Stimulated activated naive B cell treated with anti-CD40 and anti-IgM and Interleukin-4, amounts not matched to agents 10 μg/mL and 1 μg/mL and 100 μg/mL, for 72 hours (primary cell): ENCODE measurements at regions not wholly inside any gene's neighbourhood (a gene's known extent, or its start where the extent isn't known, plus 50 kb on each side); places are given as distances from the start of the nearest gene placed in this dataset.
A peak's percentile ranks its signal among the peaks of the same experiment; 100 is the strongest.

Experiments used
- ATAC-seq, 2 donors: fragments of 150-1000 bp; cut with Tn5 transposase; replicated peaks; 2 replicates each; pipeline ENCODE4 v1.10.0; 2021; ENCODE audit warnings: moderate library complexity in 1 of 2
- DNase-seq: peaks from one replicate; pipeline ENCODE4 v3.0.0; 2021
- H3K27ac Mint-ChIP-seq: one replicate; pipeline ENCODE4 v1.8.0; 2022; ENCODE audit warnings: mild to moderate bottlenecking, mixed read lengths
- H3K27me3 Mint-ChIP-seq, 2 donors: one replicate each; pipeline ENCODE4 v1.8.0; 2022; ENCODE audit warnings: mixed read lengths in 2 of 2
- H3K36me3 Mint-ChIP-seq, 2 donors: one replicate each; pipeline ENCODE4 v1.8.0; 2022; ENCODE audit warnings: mixed read lengths in 2 of 2, mild to moderate bottlenecking in 1 of 2
- H3K4me1 Mint-ChIP-seq, 2 donors: one replicate each; pipeline ENCODE4 v1.8.0; 2022; ENCODE audit warnings: mixed read lengths in 2 of 2, mild to moderate bottlenecking in 1 of 2
- H3K4me3 Mint-ChIP-seq, 2 donors: one replicate each; pipeline ENCODE4 v1.8.0; 2022; ENCODE audit warnings: mild to moderate bottlenecking in 2 of 2, mixed read lengths in 2 of 2, moderate library complexity in 1 of 2
- H3K9me3 Mint-ChIP-seq, 2 donors: one replicate each; pipeline ENCODE4 v1.8.0; 2022; ENCODE audit warnings: mixed read lengths in 2 of 2, mild to moderate bottlenecking in 1 of 2

DNA sequence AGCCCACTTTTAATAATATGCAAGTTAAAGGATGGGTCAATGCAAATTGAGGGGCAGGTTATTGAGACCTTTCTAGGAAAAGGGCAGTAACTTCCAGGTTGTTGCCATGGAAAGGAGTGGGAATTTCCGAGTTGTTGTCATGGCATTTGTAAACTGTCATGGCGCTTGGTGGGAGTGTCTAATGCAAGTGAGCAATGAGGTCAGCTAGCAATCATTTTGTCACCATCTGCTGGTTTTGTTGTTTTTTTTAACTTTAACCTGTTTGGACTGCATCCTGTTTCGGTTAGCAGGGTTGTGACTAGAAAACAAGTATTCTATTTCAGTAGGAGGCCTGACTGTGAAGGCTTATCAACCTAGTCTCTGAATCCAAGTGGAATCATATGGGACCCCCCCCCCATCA lies 85.8 kb upstream of the TSPAN11 start:
- Mint-ChIP-seq H3K9me3 (no peaks in the 10 kb centered on the region), H3K27ac (no peak overlapping the region), H3K4me3 (no peak overlapping the region), H3K4me1 (peaks cover 5 to 6% of the 10 kb centered on the region in 2 donors), H3K36me3 (no peaks in the 10 kb centered on the region), H3K27me3 (peaks cover 19 to 29% of the 10 kb centered on the region in 2 donors)
- ATAC-seq (no peak), DNase-seq (no peak)

DNA sequence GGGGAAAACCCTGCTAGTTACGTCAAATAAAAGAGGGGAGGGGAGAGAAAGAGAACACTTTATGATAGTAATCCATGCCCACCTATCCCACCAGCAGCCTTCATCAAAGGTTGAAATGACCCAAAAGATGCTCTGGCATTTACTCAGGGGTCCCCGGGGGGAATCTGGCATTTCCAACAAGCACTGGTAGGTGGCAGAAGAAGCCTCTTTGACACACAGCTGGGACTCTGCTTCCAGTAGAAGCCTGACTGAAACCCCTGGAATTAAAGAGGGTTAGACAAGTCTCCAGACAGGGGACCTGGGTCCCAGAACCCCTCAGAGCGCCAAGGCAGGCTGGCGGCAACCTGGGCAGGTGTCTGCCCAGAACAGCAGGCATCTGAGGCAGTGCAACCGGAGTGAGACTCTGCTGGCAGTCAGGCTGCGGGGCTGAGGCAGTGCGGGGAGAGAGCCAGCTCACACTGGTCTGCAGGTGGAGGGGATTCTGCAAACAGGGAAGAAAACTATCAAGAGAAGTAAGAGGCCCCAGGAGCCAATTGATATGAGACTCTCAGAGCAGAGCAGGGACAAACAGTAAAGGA lies 85.0 kb upstream of the CAPRIN2 start:
- DNase-seq (no peak), ATAC-seq (no peak)
- H3K36me3 Mint-ChIP-seq = no peaks in the 10 kb centered on the region
- peaks cover 23 to 37% of the 10 kb centered on the region in 2 donors for H3K27me3 Mint-ChIP-seq
- H3K27ac Mint-ChIP-seq = no peak overlapping the region
- H3K4me1 Mint-ChIP-seq = peaks cover 5 to 6% of the 10 kb centered on the region in 2 donors
- no peaks in the 10 kb centered on the region for H3K9me3 Mint-ChIP-seq
- H3K4me3 Mint-ChIP-seq = no peak overlapping the region

- ATAC-seq (no peak), DNase-seq (no peak)
- H3K4me3 Mint-ChIP-seq = no peak overlapping the region
- no peaks in the 10 kb centered on the region for H3K4me1 Mint-ChIP-seq
- H3K36me3 Mint-ChIP-seq = no peaks in the 10 kb centered on the region
- no peaks in the 10 kb centered on the region for H3K9me3 Mint-ChIP-seq
- peaks cover 31 to 39% of the 10 kb centered on the region in 2 donors for H3K27me3 Mint-ChIP-seq
- H3K27ac Mint-ChIP-seq = no peak overlapping the region
These were observed 82.8 kb upstream of the CAPRIN2 start for GRCh38 chr12:30837595-30837994.

- peaks cover 0 to 1% of the 10 kb centered on the region in 2 donors for H3K9me3 Mint-ChIP-seq
- DNase-seq (no peak), ATAC-seq (no peak)
- peaks cover 31 to 43% of the 10 kb centered on the region in 2 donors for H3K27me3 Mint-ChIP-seq
- no peaks in the 10 kb centered on the region for H3K4me1 Mint-ChIP-seq
- no peak overlapping the region for H3K4me3 Mint-ChIP-seq
- H3K27ac Mint-ChIP-seq = no peak overlapping the region
- H3K36me3 Mint-ChIP-seq = no peaks in the 10 kb centered on the region
These were observed 82.1 kb upstream of the CAPRIN2 start for GRCh38 chr12:30836656-30837445.

- peaks cover 31 to 52% of the 10 kb centered on the region in 2 donors for H3K27me3 Mint-ChIP-seq
These were observed 80.5 kb upstream of the CAPRIN2 start for GRCh38 chr12:30835216-30835615.

DNA sequence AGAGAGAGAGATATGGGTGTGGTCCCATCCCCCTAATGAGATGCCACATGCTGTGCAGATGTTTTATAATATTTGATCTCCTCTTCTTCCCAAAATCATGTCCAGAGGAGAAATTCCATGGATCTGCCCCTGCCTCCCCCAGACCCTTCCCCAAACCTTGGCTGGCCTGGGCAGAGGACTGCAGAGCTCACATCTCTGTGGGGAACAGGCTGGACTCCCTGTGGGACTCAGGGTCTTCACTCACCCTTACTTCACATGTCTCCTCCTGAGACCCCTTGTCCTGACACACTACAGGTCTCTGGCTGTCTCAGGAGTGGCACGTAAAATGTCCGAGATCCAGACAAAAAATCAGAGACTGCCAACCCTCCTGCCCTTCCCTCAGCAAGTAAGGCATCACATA lies 76.0 kb upstream of the CAPRIN2 start:
- Mint-ChIP-seq H3K9me3 (peaks cover 0 to 1% of the 10 kb centered on the region in 2 donors), H3K27ac (no peak overlapping the region), H3K27me3 (peaks cover 28 to 67% of the 10 kb centered on the region in 2 donors), H3K4me3 (no peak overlapping the region), H3K4me1 (no peaks in the 10 kb centered on the region), H3K36me3 (no peaks in the 10 kb centered on the region)
- no peak for DNase-seq
- ATAC-seq = no peak

More at GRCh38 chr12:30835216-30835615, 80.5 kb upstream of the CAPRIN2 start:
- Mint-ChIP-seq H3K27ac (no peak overlapping the region), H3K4me1 (no peaks in the 10 kb centered on the region), H3K36me3 (no peaks in the 10 kb centered on the region), H3K9me3 (peaks cover 0 to 1% of the 10 kb centered on the region in 2 donors), H3K4me3 (no peak overlapping the region)
- no peak for DNase-seq
- no peak for ATAC-seq

DNA sequence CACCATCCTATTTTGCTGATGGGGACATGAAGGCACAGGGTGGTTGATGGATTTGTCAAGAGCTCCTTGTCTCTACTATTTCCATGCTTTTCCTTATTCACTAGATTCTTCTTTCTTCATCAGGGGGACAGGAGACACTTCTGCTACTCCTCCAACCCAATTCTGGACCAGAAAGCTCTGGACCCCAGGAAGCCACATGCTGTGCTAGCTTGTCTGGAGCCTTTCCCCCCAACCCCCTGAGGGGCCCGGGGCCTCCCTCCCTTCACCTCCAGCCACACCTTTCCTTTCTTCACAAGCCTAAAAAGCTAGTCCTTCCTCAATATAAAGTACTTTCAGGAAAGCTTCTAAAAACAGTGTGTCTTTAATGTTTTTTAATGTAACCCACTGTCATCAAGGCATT lies 75.1 kb upstream of the CAPRIN2 start:
- ATAC-seq (no peak), DNase-seq (no peak)
- Mint-ChIP-seq H3K27ac (no peak overlapping the region), H3K36me3 (no peaks in the 10 kb centered on the region), H3K4me3 (no peak overlapping the region), H3K27me3 (peaks cover 24 to 67% of the 10 kb centered on the region in 2 donors), H3K9me3 (peaks cover 0 to 1% of the 10 kb centered on the region in 2 donors), H3K4me1 (no peaks in the 10 kb centered on the region)

DNA sequence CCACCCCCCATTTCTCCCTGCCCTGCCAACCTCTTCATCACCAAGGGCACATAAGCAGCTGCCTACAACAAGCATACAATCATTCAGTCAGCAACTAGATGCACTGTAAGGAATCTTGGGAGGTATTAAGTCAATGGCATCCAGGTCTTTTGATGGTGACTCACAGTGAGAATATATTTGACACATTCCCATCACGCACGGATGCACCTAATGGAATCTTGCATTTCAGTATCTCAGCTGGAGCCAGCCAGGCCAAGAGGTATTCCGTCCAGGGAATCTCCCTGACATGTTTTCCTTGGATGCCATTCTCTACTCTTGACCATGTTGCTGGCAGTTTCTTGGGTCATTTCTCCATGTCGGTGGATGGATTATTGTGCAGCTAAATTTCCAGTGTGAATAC lies 73.9 kb upstream of the CAPRIN2 start:
- Mint-ChIP-seq H3K4me1 (peaks cover 0 to 6% of the 10 kb centered on the region in 2 donors), H3K27me3 (peaks cover 32 to 78% of the 10 kb centered on the region in 2 donors), H3K4me3 (no peak overlapping the region), H3K9me3 (peaks cover 0 to 1% of the 10 kb centered on the region in 2 donors), H3K27ac (no peak overlapping the region), H3K36me3 (no peaks in the 10 kb centered on the region)
- no peak for ATAC-seq
- DNase-seq = no peak

DNA sequence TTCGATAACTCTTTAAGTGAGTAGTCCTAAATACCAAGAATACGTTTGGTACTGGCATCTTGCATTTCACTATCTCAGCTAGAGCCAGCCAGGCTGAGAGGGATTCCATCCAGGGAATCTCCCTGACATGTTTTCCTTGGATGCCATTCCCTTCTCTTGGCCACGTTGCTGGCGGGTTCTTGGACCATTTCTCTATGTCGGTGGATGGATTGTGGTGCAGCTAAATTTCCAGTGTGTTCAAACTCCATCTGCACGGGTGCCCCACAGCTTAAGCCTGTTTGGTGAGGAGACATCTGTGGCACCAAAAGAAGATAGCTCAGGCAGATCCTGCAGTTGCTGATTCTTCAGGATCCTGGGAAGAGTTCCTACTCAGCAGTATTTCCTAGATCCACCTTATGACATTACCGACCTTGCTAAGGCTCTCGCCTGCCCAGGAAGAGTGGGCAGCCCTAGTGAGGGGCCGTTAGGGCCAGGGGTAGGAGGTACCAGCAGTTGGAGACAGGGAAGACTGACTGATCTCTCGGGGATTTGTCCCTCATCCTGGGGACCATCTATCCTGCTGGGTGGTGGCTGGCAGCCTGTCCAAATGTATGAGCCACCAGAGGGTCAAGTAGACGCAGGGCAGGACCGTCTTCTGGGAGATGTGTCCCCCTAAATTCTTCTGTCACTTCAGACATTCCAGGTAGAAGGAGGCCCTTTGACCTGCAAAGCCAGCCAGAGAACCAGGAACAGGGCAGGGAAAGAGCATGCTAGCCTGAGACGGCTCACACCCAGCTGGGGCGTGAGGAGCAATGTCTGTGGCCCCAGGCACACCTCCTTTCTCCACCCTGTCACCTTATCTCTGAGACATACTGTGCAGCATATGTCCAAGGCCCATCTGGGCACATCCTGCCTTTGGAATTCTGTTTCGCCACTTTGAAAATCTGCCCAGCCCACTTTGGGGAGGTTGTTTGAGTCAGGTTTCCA lies 72.6 kb upstream of the CAPRIN2 start:
- no peaks in the 10 kb centered on the region for H3K36me3 Mint-ChIP-seq
- no peak overlapping the region for H3K4me3 Mint-ChIP-seq
- no peak for DNase-seq
- H3K27me3 Mint-ChIP-seq = peaks cover 32 to 83% of the 10 kb centered on the region in 2 donors
- ATAC-seq = no peak
- peaks cover 0 to 1% of the 10 kb centered on the region in 2 donors for H3K9me3 Mint-ChIP-seq
- H3K4me1 Mint-ChIP-seq = peaks cover 8 to 19% of the 10 kb centered on the region in 2 donors
- no peak overlapping the region for H3K27ac Mint-ChIP-seq

DNA sequence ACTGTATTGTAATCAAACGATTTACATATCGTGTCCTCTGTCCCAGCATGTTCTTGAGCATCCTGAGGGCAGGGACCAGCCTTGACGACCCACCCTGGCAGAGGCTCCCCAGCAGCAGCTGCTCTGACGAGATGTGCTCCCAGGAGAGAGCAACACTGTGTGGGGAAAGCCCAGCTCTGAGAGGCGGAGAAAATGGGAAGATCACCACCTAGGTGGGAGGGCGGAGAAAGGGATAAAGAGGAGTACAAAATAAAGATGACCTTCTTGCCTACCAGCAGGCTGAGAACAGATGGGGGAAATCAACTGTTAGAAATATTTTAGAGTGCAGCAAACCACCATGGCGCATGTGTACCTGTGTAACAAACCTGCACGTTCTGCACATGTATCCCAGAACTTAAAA lies 71.5 kb upstream of the CAPRIN2 start:
- peaks cover 10 to 27% of the 10 kb centered on the region in 2 donors for H3K4me1 Mint-ChIP-seq
- H3K36me3 Mint-ChIP-seq = no peaks in the 10 kb centered on the region
- H3K27ac Mint-ChIP-seq = no peak overlapping the region
- no peak for DNase-seq
- no peak overlapping the region for H3K4me3 Mint-ChIP-seq
- ATAC-seq = no peak
- H3K27me3 Mint-ChIP-seq = peaks cover 36 to 81% of the 10 kb centered on the region in 2 donors
- no peaks in the 10 kb centered on the region for H3K9me3 Mint-ChIP-seq

DNA sequence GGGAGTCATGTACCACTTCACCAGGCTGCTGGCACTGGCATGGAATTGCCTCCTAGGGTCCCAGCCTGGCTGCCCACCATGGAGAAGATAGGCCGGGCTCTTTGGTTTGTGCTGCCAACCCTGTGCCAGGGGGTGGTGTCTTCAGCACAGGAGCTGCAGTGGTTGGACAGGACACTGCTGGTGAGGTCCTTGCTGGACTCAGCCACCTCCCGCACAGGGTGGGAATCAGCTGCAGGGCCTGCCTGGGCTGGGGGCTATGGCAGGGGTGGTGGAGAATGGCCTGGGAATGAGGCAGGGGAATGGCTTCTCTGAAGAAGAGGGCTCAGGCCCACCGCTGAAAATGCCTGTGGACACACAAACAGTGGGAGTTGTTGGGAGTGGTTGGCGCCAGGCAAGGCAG lies 70.6 kb upstream of the CAPRIN2 start:
- Mint-ChIP-seq H3K4me1 (peaks cover 10 to 27% of the 10 kb centered on the region in 2 donors), H3K9me3 (no peaks in the 10 kb centered on the region), H3K27ac (no peak overlapping the region), H3K36me3 (no peaks in the 10 kb centered on the region), H3K4me3 (no peak overlapping the region), H3K27me3 (peaks cover 39 to 81% of the 10 kb centered on the region in 2 donors)
- ATAC-seq = no peak
- no peak for DNase-seq

DNA sequence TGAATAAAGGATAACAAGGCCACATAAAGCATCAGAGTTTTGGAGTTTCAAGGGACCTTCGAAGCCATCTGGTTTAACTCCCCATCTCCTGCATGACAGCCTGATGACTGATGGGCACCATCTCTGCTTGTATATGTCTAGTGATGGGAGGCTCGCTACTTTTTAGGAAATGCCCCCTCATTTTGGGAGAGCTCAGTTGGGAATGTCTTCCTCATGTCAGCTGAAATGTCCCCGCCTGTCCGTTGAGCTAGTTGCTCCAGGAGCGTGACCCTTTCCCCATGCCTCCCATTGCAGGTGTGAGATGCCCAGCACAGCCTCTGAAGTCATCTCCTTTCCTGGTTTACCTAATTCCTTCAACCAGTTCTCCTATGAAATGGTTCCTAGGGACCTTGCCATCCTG lies 69.6 kb upstream of the CAPRIN2 start:
- Mint-ChIP-seq H3K27ac (no peak overlapping the region), H3K27me3 (peaks cover 46 to 82% of the 10 kb centered on the region in 2 donors), H3K4me3 (peak overlapping the region in 1 of 2 donors; percentile 39), H3K9me3 (no peaks in the 10 kb centered on the region), H3K4me1 (peaks cover 10 to 27% of the 10 kb centered on the region in 2 donors), H3K36me3 (no peaks in the 10 kb centered on the region)
- DNase-seq (no peak), ATAC-seq (no peak)

DNA sequence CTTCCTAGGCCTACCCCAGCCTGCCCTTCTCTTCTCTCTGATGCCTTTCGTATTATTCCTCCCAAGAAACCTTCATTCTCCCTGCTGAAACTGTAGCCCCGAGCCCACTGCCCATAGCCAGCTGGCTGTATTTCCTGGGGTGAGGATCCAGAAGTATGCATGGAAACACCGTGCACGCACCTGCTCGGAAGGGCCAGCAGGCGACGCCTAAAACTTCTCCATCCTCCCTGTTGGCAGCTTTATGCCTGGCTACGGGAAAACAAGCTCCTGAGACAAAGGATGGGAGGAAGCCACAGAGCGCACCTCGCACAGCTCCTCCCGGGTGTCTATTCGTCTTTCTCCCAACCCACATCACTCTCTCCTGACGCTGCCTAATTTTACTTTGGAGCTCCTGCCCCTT lies 69.0 kb upstream of the CAPRIN2 start:
- H3K9me3 Mint-ChIP-seq = no peaks in the 10 kb centered on the region
- peak overlapping the region; percentile 39 to 94 for H3K4me3 Mint-ChIP-seq

DNA sequence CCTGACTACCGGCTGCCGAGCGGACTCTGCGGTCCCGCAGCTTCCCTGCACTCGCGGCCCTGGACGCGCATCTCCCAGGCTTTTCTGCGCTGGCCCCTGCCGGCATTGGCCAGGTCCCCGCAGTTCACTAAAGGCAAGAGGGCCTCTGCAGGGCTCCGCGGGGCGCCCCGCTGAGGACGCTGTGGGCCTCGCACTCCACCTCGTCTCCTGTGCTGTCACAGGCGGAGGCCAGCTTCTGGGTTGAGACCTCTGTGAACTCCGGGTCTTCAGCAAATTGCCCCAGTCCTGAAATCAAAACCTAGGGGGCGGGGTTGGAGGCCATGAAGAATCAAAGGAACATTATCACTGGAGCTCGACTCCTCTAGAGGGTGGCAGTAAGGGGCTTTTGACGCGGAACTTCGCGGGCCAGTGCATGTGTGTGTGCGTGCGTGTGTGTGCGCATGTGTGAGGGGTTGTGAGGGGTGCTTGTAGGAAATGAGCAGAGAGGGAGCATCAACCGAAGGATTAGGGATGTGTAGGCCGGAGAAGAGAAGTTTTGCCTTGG lies 68.5 kb upstream of the CAPRIN2 start:
- H3K27me3 Mint-ChIP-seq = peaks cover 47 to 78% of the 10 kb centered on the region in 2 donors

More for the DNA sequence above, 69.0 kb upstream of the CAPRIN2 start:
- Mint-ChIP-seq H3K36me3 (no peaks in the 10 kb centered on the region), H3K4me1 (peaks cover 10 to 27% of the 10 kb centered on the region in 2 donors), H3K27ac (no peak overlapping the region), H3K27me3 (peaks cover 44 to 80% of the 10 kb centered on the region in 2 donors)
- no peak for ATAC-seq
- DNase-seq = no peak

More for the DNA sequence above, 68.5 kb upstream of the CAPRIN2 start:
- ATAC-seq (peak; percentile 86 to 91), DNase-seq (no peak)
- Mint-ChIP-seq H3K9me3 (no peaks in the 10 kb centered on the region), H3K4me1 (peaks cover 10 to 27% of the 10 kb centered on the region in 2 donors), H3K4me3 (peak overlapping the region; percentile 89 to 94), H3K27ac (peak overlapping the region; percentile 82), H3K36me3 (no peaks in the 10 kb centered on the region)
